SK-N-MC (cell line): ENCODE measurements at regions not wholly inside any gene's neighbourhood (a gene's known extent, or its start where the extent isn't known, plus 50 kb on each side); places are given as distances from the start of the nearest gene placed in this dataset.

Experiments used
- EZH2 ChIP-seq: fragments of 200-600 bp; sonication (generic); IDR thresholded peaks from one replicate; pipeline ENCODE4 v1.6.1; 2017; ENCODE audit warnings: antibody characterized with exemption
- FOXP2 ChIP-seq: optimal IDR thresholded peaks from 2 replicates; pipeline ENCODE3; 2011; ENCODE audit warnings: mild to moderate bottlenecking, moderate library complexity; ENCODE audit not compliant: insufficient read depth; ENCODE audit errors: extremely low read length, control extremely low read depth
- POLR2AphosphoS5 ChIP-seq: IDR thresholded peaks from 2 replicates; pipeline ENCODE4 v1.6.1; 2012; ENCODE audit warnings: mild to moderate bottlenecking, low read depth, low read length, borderline replicate concordance

DNA sequence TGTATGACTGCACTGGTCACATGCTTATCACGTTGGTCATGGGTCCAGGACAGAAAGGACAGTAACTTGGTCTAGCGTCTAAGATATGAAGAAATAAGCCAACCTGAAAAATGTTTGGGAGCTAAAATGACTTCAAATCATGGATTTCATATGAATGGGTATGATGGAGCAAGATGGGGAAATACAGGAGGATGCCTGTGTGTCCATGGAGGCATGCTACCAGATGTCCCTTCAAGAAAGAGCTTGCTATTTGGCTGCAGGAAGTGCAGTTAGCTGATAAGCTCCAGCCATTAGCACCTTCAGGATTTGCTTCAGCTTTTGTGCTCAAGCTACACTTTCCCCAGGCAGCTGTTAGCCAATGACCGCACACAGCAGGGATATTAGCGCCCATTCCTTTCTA lies 164.6 kb upstream of the THBS1 start:
- TF ChIP-seq POLR2AphosphoS5 (no peak), EZH2 (no peak), FOXP2 (no peak)
